AG09319 (cell line): ENCODE measurements at regions not wholly inside any gene's neighbourhood (a gene's known extent, or its start where the extent isn't known, plus 50 kb on each side); places are given as distances from the start of the nearest gene placed in this dataset.

Source experiments
- DNase-seq: peaks from one replicate; pipeline ENCODE4 v3.0.0-alpha.2; 2010; ENCODE audit warnings: low read depth; ENCODE audit errors: extremely low read depth
- CTCF ChIP-seq: IDR thresholded peaks from 2 replicates; pipeline ENCODE4 v1.5.1; 2011; ENCODE audit warnings: low read depth, mild to moderate bottlenecking, inconsistent platforms, low read length, moderate library complexity

DNA sequence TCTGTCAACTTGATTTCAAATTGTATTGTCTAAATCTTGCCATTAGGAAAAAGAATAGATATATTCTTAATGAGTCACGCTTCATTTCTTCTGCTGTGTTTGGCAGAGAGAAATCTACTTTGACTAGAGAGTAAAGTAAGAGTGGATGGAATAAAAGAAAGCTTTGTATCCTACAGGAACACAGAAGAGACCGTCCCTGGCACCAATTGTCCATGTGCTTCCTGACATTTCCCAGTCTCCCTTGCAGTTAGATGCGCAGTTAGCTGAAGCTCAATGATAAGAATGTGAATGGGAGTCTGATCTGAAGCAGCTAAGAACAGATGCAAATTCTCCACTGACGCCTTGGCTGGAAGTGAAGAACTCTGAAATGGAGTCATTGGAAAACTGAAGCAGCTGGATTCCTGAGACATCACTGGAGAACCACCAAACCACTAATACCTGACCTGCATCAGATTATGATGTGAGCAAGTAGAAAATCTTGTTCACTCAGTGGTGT, 528.2 kb upstream of the MARCKS start:
- no peak for DNase-seq
- no peak for TF ChIP-seq CTCF

GRCh38 chr6:113329942-113330635, 527.1 kb upstream of the MARCKS start:
- no peak for TF ChIP-seq CTCF
- DNase-seq = no peak

- no peak for DNase-seq
- TF ChIP-seq CTCF = no peak
These were observed 526.6 kb upstream of the MARCKS start for GRCh38 chr6:113330636-113330946.

DNA sequence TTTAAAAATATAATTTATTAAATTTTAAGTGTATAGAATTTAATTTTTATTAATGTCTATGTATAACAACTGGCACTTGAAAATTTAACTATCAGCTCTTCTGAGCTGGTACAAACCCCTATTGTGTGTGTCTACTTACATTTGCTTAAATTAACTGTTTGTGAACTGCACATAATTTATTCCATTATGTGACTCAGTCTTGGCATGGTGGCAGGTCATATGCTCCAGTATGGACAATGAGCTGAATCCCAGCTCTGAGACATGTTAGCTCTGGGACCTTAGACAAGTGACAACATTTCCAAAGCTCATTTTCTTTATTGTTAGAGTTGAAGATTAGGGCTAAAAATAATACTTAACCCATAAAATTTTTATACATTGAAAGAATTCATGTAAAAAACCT, 526.1 kb upstream of the MARCKS start:
- no peak for TF ChIP-seq CTCF
- no peak for DNase-seq

GRCh38 chr6:113338644-113339043, 518.5 kb upstream of the MARCKS start:
- no peak for DNase-seq
- TF ChIP-seq CTCF = no peak

DNA sequence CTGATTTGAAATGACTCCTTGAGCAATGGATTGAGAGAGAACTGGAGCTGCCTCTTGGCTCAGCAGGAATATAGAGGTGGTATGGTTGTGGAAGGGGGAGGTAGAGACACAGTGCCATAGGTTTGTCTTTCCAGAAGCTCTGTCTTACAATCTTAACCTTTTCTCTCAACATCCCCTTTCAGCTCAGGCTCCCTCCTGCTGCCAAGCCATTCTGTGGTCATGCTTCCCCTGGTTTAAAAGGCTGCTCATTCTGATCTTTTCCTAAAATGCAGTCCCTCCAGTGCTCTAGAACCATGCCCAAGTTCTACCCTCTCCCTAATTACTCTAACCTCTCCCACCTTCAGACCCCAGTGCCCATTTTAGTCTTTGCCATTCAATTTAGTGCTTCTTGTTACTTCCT, 517.9 kb upstream of the MARCKS start:
- TF ChIP-seq CTCF = no peak
- DNase-seq = no peak

DNA sequence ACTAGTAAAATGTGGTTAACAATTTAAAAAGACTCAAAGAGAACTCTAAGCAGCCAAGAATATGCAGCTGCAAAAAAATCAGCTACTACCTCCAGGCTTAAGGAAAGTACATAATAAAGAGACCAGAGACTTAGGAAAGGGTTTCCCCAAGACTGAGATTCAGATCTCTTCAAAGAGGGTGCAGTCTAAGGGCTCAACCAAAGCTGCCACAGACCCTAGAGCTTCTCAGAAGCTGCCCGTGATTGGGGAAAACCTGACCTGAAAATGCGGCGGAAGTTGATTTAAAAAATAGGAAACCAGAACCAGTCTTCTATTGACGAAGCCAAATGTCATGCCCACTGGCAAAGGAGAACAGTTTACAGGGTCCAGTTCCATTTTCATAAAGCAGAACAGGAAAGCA, 516.8 kb upstream of the MARCKS start:
- no peak for TF ChIP-seq CTCF
- DNase-seq = no peak
